ENCODE measurements at regions not wholly inside any gene's neighbourhood (a gene's known extent, or its start where the extent isn't known, plus 50 kb on each side); places are given as distances from the start of the nearest gene placed in this dataset.

DNA sequence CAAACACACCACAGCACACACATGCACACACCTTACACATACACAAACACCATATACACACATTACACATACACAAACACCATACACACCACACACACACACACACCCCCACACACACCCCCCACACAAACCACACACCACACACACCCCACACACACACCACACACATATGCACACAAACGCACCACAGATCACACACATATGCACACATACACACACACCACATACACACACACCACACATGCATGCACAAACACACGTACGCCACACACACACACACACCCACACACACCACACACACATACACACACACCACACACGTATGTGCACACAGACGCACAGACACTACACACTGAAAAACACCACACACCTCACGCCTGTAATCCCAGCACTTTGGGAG lies 166.0 kb downstream of the AHSP start:
- Histone ChIP-seq H3K27me3 (no peaks in the 10 kb centered on the region), H3K36me3 (no peaks in the 10 kb centered on the region), H3K4me3 (no peak overlapping the region), H3K4me1 (no peaks in the 10 kb centered on the region), H3K27ac (no peak overlapping the region), H3K9me3 (no peaks in the 10 kb centered on the region)
- intact Hi-C loops (cut with DNase I) = loop anchor here in 1 of 2 donors (10.0 kb wide), 1 partner anchor 219 kb away; the partner anchor contains the start of gene TGFB1I1
- no peak for DNase-seq
- 86% methylated on average over 6 of the region's 6 CpGs for WGBS (ENCODE audit: insufficient coverage, low coverage, low lambda C conversion rate, missing lambda C conversion rate)
- TF ChIP-seq, protein P1, sequence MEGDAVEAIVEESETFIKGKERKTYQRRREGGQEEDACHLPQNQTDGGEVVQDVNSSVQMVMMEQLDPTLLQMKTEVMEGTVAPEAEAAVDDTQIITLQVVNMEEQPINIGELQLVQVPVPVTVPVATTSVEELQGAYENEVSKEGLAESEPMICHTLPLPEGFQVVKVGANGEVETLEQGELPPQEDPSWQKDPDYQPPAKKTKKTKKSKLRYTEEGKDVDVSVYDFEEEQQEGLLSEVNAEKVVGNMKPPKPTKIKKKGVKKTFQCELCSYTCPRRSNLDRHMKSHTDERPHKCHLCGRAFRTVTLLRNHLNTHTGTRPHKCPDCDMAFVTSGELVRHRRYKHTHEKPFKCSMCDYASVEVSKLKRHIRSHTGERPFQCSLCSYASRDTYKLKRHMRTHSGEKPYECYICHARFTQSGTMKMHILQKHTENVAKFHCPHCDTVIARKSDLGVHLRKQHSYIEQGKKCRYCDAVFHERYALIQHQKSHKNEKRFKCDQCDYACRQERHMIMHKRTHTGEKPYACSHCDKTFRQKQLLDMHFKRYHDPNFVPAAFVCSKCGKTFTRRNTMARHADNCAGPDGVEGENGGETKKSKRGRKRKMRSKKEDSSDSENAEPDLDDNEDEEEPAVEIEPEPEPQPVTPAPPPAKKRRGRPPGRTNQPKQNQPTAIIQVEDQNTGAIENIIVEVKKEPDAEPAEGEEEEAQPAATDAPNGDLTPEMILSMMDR (IDR thresholded peaks at IDR 0.05) = no peak
- no peak for TF ChIP-seq POLR2A (IDR thresholded peaks at IDR 0.05)
- no peak for ATAC-seq

DNA sequence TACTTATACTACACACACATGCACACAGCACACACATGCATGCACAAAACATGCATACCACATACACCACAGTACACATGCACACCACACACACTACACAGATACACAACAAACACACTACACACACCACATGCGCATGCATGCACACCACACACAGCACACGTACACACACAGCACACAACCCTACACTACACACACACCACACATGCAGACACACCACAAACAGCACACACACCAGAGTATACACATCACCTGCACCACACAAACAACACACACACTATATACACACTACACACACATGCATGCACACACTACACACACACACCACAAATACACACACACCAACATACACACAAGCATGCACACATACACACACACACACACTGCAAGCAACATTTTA lies 166.8 kb downstream of the AHSP start:
- no peaks in the 10 kb centered on the region for H3K36me3 ChIP-seq
- no peak for TF ChIP-seq POLR2A (IDR thresholded peaks at IDR 0.05)
- TF ChIP-seq, protein P1 (IDR thresholded peaks at IDR 0.05) = no peak
- no peaks in the 10 kb centered on the region for H3K4me1 ChIP-seq
- DNase-seq = no peak
- no peak overlapping the region for H3K27ac ChIP-seq
- intact Hi-C loops (cut with DNase I) = loop anchor here in 1 of 2 donors (10.0 kb wide), 1 partner anchor 220 kb away; the partner anchor contains the start of gene TGFB1I1
- no peaks in the 10 kb centered on the region for H3K27me3 ChIP-seq
- H3K4me3 ChIP-seq = no peak overlapping the region
- no peaks in the 10 kb centered on the region for H3K9me3 ChIP-seq
- ATAC-seq = no peak
- WGBS (ENCODE audit: insufficient coverage, low coverage, low lambda C conversion rate, missing lambda C conversion rate) = 83% methylated on average over 2 of the region's 2 CpGs

DNA sequence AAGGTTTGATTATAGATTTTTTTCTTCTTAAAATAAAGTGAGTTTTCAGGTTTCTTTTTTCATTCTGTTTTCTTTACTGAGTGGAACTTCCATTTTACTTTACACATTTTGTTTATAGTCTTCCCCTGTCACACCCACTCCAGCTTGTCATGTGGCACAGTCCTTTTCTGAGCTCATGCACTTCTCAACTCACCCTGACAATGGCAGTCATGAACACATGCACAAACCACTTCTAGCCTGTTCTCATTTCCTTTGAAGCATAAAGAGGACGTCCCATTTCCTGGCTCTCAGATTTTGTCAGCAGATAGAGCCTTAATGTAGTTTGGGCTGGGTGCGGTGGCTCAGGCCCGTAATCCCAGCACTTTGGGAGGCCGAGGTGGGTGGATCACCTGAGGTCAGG lies 168.0 kb downstream of the AHSP start:
- DNase-seq = no peak
- intact Hi-C loops (cut with DNase I) = loop anchor here in 1 of 2 donors (10.0 kb wide), 1 partner anchor 221 kb away; the partner anchor contains the start of gene TGFB1I1
- no peaks in the 10 kb centered on the region for H3K36me3 ChIP-seq
- H3K4me1 ChIP-seq = no peaks in the 10 kb centered on the region
- H3K4me3 ChIP-seq = no peak overlapping the region
- WGBS (ENCODE audit: insufficient coverage, low coverage, low lambda C conversion rate, missing lambda C conversion rate) = 35% methylated on average over 4 of the region's 4 CpGs
- TF ChIP-seq POLR2A (IDR thresholded peaks at IDR 0.05) = no peak
- TF ChIP-seq, protein P1 (IDR thresholded peaks at IDR 0.05) = no peak
- no peak for ATAC-seq
- no peaks in the 10 kb centered on the region for H3K27me3 ChIP-seq
- no peak overlapping the region for H3K27ac ChIP-seq
- H3K9me3 ChIP-seq = no peaks in the 10 kb centered on the region

DNA sequence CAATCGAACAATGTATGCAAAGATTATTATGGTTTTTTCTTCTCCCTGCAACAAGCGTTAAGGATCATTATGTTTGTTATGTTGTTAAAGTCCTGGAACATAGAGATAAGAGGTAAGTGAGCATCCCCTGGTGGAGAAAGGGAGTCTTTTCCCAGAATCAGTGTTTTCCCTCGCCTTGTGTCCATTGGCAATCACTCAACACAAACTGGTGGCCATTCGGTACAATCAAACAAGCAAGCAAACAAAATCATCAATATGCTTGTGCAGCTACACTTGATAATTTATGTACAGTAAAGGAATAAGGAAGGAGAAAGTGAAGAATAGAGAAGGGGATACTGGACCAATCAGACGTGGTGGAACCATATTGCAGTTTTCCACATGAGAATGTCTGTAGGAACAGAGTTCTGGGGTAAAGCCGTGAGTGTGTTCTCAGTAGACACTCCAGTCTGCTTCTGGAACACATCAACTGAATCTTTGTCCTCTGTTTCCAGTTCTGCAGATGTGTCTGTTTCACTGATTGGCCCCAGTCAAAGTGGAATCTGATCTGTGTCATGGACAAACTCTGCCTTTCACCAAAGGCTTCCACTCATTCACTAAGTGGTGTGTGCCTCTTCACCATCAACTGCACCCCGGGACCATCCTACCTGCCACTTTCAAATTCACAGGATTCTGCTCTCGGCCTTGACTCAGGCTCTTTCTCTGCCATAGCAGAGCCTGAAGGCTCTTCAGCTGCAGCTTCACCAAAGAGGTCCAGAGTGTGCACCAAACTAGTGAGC lies 169.5 kb downstream of the AHSP start:
- intact Hi-C loops (cut with DNase I) = loop anchor here in 1 of 2 donors (10.0 kb wide), 1 partner anchor 222 kb away; the partner anchor contains the start of gene TGFB1I1
- Histone ChIP-seq H3K27me3 (no peaks in the 10 kb centered on the region), H3K9me3 (no peaks in the 10 kb centered on the region), H3K27ac (no peak overlapping the region), H3K4me1 (no peaks in the 10 kb centered on the region), H3K4me3 (no peak overlapping the region), H3K36me3 (no peaks in the 10 kb centered on the region)
- WGBS (ENCODE audit: insufficient coverage, low coverage, low lambda C conversion rate, missing lambda C conversion rate) = 24% methylated on average over 8 of the region's 8 CpGs
- peak; percentile 64 to 71 (median 69) for ATAC-seq
- no peak for DNase-seq
- TF ChIP-seq, protein P1 (IDR thresholded peaks at IDR 0.05) = peak; percentile 58 to 93 (median 71)
- TF ChIP-seq POLR2A (IDR thresholded peaks at IDR 0.05) = no peak

All from right lobe of liver (tissue), 6 donors.